Endodermal cell (in vitro differentiated cells): ENCODE measurements at regions not wholly inside any gene's neighbourhood (a gene's known extent, or its start where the extent isn't known, plus 50 kb on each side); places are given as distances from the start of the nearest gene placed in this dataset.

Experiments used
- DNase-seq: peaks from one replicate; pipeline ENCODE4 v3.0.0-alpha.2; 2017
- H3K27ac ChIP-seq: 2 replicates; pipeline ENCODE4 v1.5.1; 2013; ENCODE audit warnings: mild to moderate bottlenecking, low read depth, low read length, moderate library complexity
- H3K27me3 ChIP-seq: 2 replicates; pipeline ENCODE4 v1.6.1; 2013; ENCODE audit warnings: mild to moderate bottlenecking, low read length, moderate library complexity; ENCODE audit not compliant: insufficient read depth, control insufficient read depth, poor library complexity, severe bottlenecking
- H3K36me3 ChIP-seq: 2 replicates; pipeline ENCODE4 v1.7.0; 2013; ENCODE audit warnings: mild to moderate bottlenecking, low read length, moderate library complexity; ENCODE audit not compliant: control insufficient read depth, insufficient read depth
- H3K4me1 ChIP-seq: one replicate; pipeline ENCODE4 v1.7.0; 2013; ENCODE audit warnings: low read length; ENCODE audit not compliant: control insufficient read depth, insufficient read depth
- H3K4me3 ChIP-seq: 2 replicates; pipeline ENCODE4 v1.5.1; 2013; ENCODE audit warnings: mild to moderate bottlenecking, low read length, moderate library complexity
- H3K9ac ChIP-seq: 2 replicates; pipeline ENCODE4 v1.6.1; 2013; ENCODE audit warnings: mild to moderate bottlenecking, low read length, moderate library complexity; ENCODE audit not compliant: poor library complexity, severe bottlenecking; ENCODE audit errors: extremely low read depth
- H3K9me3 ChIP-seq: 2 replicates; pipeline ENCODE4 v1.6.1; 2013; ENCODE audit warnings: mild to moderate bottlenecking, low read length, moderate library complexity; ENCODE audit not compliant: control insufficient read depth
- H3K27ac Mint-ChIP-seq: 2 replicates; pipeline ENCODE4 v1.8.0; 2020; ENCODE audit warnings: mixed read lengths
- H3K27me3 Mint-ChIP-seq: 2 replicates; pipeline ENCODE4 v1.8.0; 2021; ENCODE audit warnings: mild to moderate bottlenecking, mixed read lengths; ENCODE audit not compliant: insufficient read depth
- H3K36me3 Mint-ChIP-seq: 2 replicates; pipeline ENCODE4 v1.8.0; 2020; ENCODE audit warnings: low read depth, mixed read lengths
- H3K4me1 Mint-ChIP-seq: 2 replicates; pipeline ENCODE4 v1.8.0; 2020; ENCODE audit warnings: mixed read lengths
- H3K4me3 Mint-ChIP-seq: 2 replicates; pipeline ENCODE4 v1.8.0; 2020; ENCODE audit warnings: mild to moderate bottlenecking, moderate library complexity, mixed read lengths
- H3K9me3 Mint-ChIP-seq: 2 replicates; pipeline ENCODE4 v1.8.0; 2020; ENCODE audit warnings: mild to moderate bottlenecking, mixed read lengths
- WGBS, 2 experiments: methylation state at CpG; one replicate each; pipeline versions ENCODE4 v1.1.5 to v1.1.7; 2013; ENCODE audit warnings: missing lambda C conversion rate in 2 of 2, mixed read lengths in 1 of 2; ENCODE audit not compliant: insufficient coverage in 1 of 2, insufficient read length in 1 of 2; 5-methylcytosine and 5-hydroxymethylcytosine counted together
- TF ChIP-seq, protein P1 (sequence below): fragments of 200-600 bp; sonication (generic); conservative IDR thresholded peaks from 2 replicates; pipeline ENCODE4 v1.5.0; 2021; ENCODE audit warnings: antibody characterized with exemption, mild to moderate bottlenecking

- Histone ChIP-seq H3K27ac (no peak overlapping the region), H3K4me1 (no peaks in the 10 kb centered on the region), H3K9me3 (no peaks in the 10 kb centered on the region), H3K9ac (no peak overlapping the region), H3K36me3 (no peaks in the 10 kb centered on the region), H3K27me3 (no peaks in the 10 kb centered on the region), H3K4me3 (no peak overlapping the region)
- Mint-ChIP-seq H3K9me3 (peaks cover 6% of the 10 kb centered on the region), H3K4me3 (no peak overlapping the region), H3K27me3 (no peaks in the 10 kb centered on the region), H3K27ac (no peak overlapping the region), H3K4me1 (no peaks in the 10 kb centered on the region), H3K36me3 (no peaks in the 10 kb centered on the region)
- DNase-seq, result no peak
- TF ChIP-seq, protein P1, sequence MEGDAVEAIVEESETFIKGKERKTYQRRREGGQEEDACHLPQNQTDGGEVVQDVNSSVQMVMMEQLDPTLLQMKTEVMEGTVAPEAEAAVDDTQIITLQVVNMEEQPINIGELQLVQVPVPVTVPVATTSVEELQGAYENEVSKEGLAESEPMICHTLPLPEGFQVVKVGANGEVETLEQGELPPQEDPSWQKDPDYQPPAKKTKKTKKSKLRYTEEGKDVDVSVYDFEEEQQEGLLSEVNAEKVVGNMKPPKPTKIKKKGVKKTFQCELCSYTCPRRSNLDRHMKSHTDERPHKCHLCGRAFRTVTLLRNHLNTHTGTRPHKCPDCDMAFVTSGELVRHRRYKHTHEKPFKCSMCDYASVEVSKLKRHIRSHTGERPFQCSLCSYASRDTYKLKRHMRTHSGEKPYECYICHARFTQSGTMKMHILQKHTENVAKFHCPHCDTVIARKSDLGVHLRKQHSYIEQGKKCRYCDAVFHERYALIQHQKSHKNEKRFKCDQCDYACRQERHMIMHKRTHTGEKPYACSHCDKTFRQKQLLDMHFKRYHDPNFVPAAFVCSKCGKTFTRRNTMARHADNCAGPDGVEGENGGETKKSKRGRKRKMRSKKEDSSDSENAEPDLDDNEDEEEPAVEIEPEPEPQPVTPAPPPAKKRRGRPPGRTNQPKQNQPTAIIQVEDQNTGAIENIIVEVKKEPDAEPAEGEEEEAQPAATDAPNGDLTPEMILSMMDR, result no peak
- no CpG with 5 or more reads among the region's 1 CpG for WGBS, 2 experiments
Observed at GRCh38 chr3:162328649-162329048, 832.0 kb downstream of the OTOL1 start.

DNA sequence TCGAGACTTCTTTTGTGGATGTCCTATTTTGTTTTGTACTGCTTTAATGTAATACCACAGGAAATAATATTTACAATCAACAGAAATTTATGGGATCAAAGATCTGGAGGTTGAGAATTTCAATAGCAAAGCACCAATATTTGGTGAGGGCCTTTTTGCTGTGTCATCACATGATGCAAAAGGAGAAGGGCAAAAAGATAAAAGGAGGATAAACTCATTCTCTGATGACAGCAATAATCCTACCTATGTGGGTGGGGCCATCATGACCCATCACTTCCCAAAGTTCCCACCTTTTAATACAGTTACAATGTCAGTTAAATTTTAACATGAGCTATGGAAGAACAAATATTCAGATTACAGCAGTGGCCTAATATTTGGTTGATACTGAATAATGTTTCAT is 832.9 kb downstream of the OTOL1 start:
- Mint-ChIP-seq H3K4me3 (no peak overlapping the region), H3K36me3 (no peaks in the 10 kb centered on the region), H3K27me3 (no peaks in the 10 kb centered on the region), H3K4me1 (no peaks in the 10 kb centered on the region), H3K27ac (no peak overlapping the region), H3K9me3 (peaks cover 14% of the 10 kb centered on the region)
- Histone ChIP-seq H3K4me3 (no peak overlapping the region), H3K36me3 (no peaks in the 10 kb centered on the region), H3K4me1 (no peaks in the 10 kb centered on the region), H3K9me3 (peaks cover 8% of the 10 kb centered on the region), H3K27me3 (no peaks in the 10 kb centered on the region), H3K9ac (no peak overlapping the region), H3K27ac (no peak overlapping the region)
- no peak for DNase-seq
- TF ChIP-seq, protein P1, result no peak
- 88% methylated on average over 1 of the region's 1 CpG; no CpG with 5 or more reads in 1 of the 2 experiments for WGBS, 2 experiments

GRCh38 chr3:162332344-162332743 is 835.7 kb downstream of the OTOL1 start:
- no peaks in the 10 kb centered on the region for H3K27me3 Mint-ChIP-seq
- H3K36me3 Mint-ChIP-seq, result no peaks in the 10 kb centered on the region
- H3K27me3 ChIP-seq, result no peaks in the 10 kb centered on the region
- H3K4me3 ChIP-seq, result no peak overlapping the region
- H3K36me3 ChIP-seq, result no peaks in the 10 kb centered on the region
- H3K27ac ChIP-seq, result no peak overlapping the region
- no peak overlapping the region for H3K9ac ChIP-seq
- DNase-seq, result no peak
- H3K9me3 Mint-ChIP-seq, result peaks cover 30% of the 10 kb centered on the region
- 96% methylated on average over 3 of the region's 3 CpGs; no CpG with 5 or more reads in 1 of the 2 experiments for WGBS, 2 experiments
- no peaks in the 10 kb centered on the region for H3K4me1 Mint-ChIP-seq
- no peak overlapping the region for H3K27ac Mint-ChIP-seq
- no peak overlapping the region for H3K4me3 Mint-ChIP-seq
- TF ChIP-seq, protein P1, result no peak
- H3K9me3 ChIP-seq, result peaks cover 15% of the 10 kb centered on the region
- no peaks in the 10 kb centered on the region for H3K4me1 ChIP-seq
